Tibial nerve (tissue), 4 donors: ENCODE measurements at regions not wholly inside any gene's neighbourhood (a gene's known extent, or its start where the extent isn't known, plus 50 kb on each side); places are given as distances from the start of the nearest gene placed in this dataset.

Experiments used
- EP300 ChIP-seq, 2 donors: sonication (generic); formaldehyde crosslinking; IDR thresholded peaks; one replicate each; pipeline ENCODE4 v1.6.1; 2017; ENCODE audit warnings: antibody characterized with exemption in 2 of 2, mild to moderate bottlenecking in 1 of 2
- POLR2A ChIP-seq, 2 donors: fragments of 450-650 bp; IDR thresholded peaks; one replicate each; pipeline ENCODE4 v1.6.1; 2017; ENCODE audit warnings: antibody characterized with exemption in 2 of 2, mild to moderate bottlenecking in 2 of 2, moderate library complexity in 2 of 2
- TF ChIP-seq, protein P1 (sequence below), 5 experiments: fragments of 200-600 bp in 3 of 5; fragments of 450-650 bp in 2 of 5; sonication (generic) in 3 of 5; IDR thresholded peaks; one replicate each; pipeline ENCODE4 v1.5.1; 2016 to 2019; ENCODE audit warnings: antibody characterized with exemption in 5 of 5, mild to moderate bottlenecking in 3 of 5, moderate library complexity in 2 of 5

DNA sequence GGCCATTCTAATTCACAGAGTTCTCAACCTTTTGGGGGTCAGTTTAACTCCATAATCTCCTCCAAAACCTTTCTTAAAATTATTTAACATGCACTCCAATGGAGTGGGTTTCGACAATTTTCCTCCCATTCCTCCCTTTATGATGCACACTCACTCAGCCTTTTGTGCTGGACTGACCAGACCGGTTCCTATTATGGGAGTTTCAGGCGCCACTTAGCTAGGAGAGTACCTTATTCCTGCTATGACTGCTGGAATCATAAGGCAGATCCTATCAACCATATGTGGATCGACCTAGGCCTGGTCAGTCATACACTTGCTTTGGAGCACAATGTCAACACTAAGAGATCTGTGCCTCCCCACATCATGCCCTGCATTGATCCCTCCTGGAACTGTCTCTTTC is 63.9 kb upstream of the MOCS1 start:
- TF ChIP-seq POLR2A (IDR thresholded peaks at IDR 0.05) (no peak), EP300 (IDR thresholded peaks at IDR 0.05) (no peak)
- TF ChIP-seq, protein P1, sequence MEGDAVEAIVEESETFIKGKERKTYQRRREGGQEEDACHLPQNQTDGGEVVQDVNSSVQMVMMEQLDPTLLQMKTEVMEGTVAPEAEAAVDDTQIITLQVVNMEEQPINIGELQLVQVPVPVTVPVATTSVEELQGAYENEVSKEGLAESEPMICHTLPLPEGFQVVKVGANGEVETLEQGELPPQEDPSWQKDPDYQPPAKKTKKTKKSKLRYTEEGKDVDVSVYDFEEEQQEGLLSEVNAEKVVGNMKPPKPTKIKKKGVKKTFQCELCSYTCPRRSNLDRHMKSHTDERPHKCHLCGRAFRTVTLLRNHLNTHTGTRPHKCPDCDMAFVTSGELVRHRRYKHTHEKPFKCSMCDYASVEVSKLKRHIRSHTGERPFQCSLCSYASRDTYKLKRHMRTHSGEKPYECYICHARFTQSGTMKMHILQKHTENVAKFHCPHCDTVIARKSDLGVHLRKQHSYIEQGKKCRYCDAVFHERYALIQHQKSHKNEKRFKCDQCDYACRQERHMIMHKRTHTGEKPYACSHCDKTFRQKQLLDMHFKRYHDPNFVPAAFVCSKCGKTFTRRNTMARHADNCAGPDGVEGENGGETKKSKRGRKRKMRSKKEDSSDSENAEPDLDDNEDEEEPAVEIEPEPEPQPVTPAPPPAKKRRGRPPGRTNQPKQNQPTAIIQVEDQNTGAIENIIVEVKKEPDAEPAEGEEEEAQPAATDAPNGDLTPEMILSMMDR (IDR thresholded peaks at IDR 0.05) = no peak
